Ascending aorta (tissue), 2 donors: ENCODE measurements at regions not wholly inside any gene's neighbourhood (a gene's known extent, or its start where the extent isn't known, plus 50 kb on each side); places are given as distances from the start of the nearest gene placed in this dataset.

ENCODE experiments used
- DNase-seq, 2 donors: peaks; one replicate each; pipeline ENCODE4 v3.0.0-alpha.2; 2019; ENCODE audit warnings: low spot score in 2 of 2
- H3K27ac ChIP-seq, 2 donors: fragments of 200-600 bp; sonication (generic); one replicate each; pipeline ENCODE4 v1.5.1; 2016 to 2017; ENCODE audit warnings: mild to moderate bottlenecking in 1 of 2
- H3K27me3 ChIP-seq: fragments of 200-600 bp; sonication (generic); one replicate; pipeline ENCODE4 v1.5.1; 2017
- H3K36me3 ChIP-seq, 2 donors: fragments of 200-600 bp; sonication (generic); one replicate each; pipeline ENCODE4 v1.5.1; 2016
- H3K4me1 ChIP-seq, 2 donors: fragments of 200-600 bp; sonication (generic); one replicate each; pipeline ENCODE4 v1.5.1; 2016 to 2017; ENCODE audit warnings: mild to moderate bottlenecking in 1 of 2
- H3K4me3 ChIP-seq, 2 donors: fragments of 200-600 bp; sonication (generic); one replicate each; pipeline ENCODE4 v1.5.1; 2016 to 2017; ENCODE audit warnings: mild to moderate bottlenecking in 1 of 2
- H3K9me3 ChIP-seq, 2 donors: fragments of 200-600 bp; sonication (generic); one replicate each; pipeline ENCODE4 v1.5.1; 2016
- intact Hi-C: fragments of 100-400 bp; cut with DNase I; formaldehyde crosslinking; loops from one replicate; pipeline ENCODE4 v1.15.1; 2023
- TF ChIP-seq, protein P1 (sequence below), 3 experiments: fragments of 200-600 bp in 2 of 3; fragments of 450-650 bp in 1 of 3; sonication (generic) in 2 of 3; IDR thresholded peaks; one replicate each; pipeline ENCODE4 v1.5.1; 2016 to 2019; ENCODE audit warnings: antibody characterized with exemption in 3 of 3, mild to moderate bottlenecking in 1 of 3, moderate library complexity in 1 of 3

- Histone ChIP-seq H3K4me1 (no peaks in the 10 kb centered on the region), H3K27ac (no peak overlapping the region), H3K9me3 (no peaks in the 10 kb centered on the region), H3K4me3 (no peak overlapping the region), H3K27me3 (no peaks in the 10 kb centered on the region), H3K36me3 (no peaks in the 10 kb centered on the region)
- intact Hi-C loops = no loop called here
- TF ChIP-seq, protein P1, sequence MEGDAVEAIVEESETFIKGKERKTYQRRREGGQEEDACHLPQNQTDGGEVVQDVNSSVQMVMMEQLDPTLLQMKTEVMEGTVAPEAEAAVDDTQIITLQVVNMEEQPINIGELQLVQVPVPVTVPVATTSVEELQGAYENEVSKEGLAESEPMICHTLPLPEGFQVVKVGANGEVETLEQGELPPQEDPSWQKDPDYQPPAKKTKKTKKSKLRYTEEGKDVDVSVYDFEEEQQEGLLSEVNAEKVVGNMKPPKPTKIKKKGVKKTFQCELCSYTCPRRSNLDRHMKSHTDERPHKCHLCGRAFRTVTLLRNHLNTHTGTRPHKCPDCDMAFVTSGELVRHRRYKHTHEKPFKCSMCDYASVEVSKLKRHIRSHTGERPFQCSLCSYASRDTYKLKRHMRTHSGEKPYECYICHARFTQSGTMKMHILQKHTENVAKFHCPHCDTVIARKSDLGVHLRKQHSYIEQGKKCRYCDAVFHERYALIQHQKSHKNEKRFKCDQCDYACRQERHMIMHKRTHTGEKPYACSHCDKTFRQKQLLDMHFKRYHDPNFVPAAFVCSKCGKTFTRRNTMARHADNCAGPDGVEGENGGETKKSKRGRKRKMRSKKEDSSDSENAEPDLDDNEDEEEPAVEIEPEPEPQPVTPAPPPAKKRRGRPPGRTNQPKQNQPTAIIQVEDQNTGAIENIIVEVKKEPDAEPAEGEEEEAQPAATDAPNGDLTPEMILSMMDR (IDR thresholded peaks at IDR 0.05) = no peak
- no peak for DNase-seq
Observed at GRCh38 chr15:57835119-57835518, 128.6 kb downstream of the POLR2M start.

DNA sequence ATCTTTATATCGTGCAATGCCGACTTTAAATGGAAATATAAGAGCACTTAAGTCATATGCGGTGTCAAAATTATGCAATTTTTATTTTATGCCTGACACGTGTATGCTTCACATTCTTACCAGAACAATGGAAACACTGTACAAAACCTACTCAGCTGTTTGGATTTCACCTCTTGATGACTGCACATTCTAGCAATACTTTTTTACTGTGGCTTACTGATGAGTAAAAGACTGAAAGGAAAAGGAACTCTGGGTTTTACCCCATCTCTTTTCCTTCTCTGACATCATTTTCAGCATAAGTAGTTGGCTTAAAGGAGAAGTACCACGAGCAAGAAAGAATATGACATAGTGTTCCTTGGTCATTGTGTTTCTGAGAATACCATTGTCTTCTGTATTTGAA, 142.8 kb downstream of the POLR2M start:
- intact Hi-C loops = no loop called here
- H3K4me3 ChIP-seq = no peak overlapping the region
- H3K27ac ChIP-seq = no peak overlapping the region
- H3K4me1 ChIP-seq = peaks cover 0 to 3% of the 10 kb centered on the region in 2 donors
- no peaks in the 10 kb centered on the region for H3K27me3 ChIP-seq
- no peaks in the 10 kb centered on the region for H3K36me3 ChIP-seq
- H3K9me3 ChIP-seq = no peaks in the 10 kb centered on the region
- DNase-seq = no peak
- TF ChIP-seq, protein P1 (IDR thresholded peaks at IDR 0.05) = no peak

- intact Hi-C loops = no loop called here
- no peak for DNase-seq
- H3K9me3 ChIP-seq = no peaks in the 10 kb centered on the region
- TF ChIP-seq, protein P1 (IDR thresholded peaks at IDR 0.05) = no peak
- no peak overlapping the region for H3K4me3 ChIP-seq
- no peaks in the 10 kb centered on the region for H3K36me3 ChIP-seq
- H3K4me1 ChIP-seq = peaks cover 0 to 3% of the 10 kb centered on the region in 2 donors
- H3K27ac ChIP-seq = no peak overlapping the region
- H3K27me3 ChIP-seq = no peaks in the 10 kb centered on the region
Observed at GRCh38 chr15:57854531-57854930, 148.0 kb downstream of the POLR2M start.

DNA sequence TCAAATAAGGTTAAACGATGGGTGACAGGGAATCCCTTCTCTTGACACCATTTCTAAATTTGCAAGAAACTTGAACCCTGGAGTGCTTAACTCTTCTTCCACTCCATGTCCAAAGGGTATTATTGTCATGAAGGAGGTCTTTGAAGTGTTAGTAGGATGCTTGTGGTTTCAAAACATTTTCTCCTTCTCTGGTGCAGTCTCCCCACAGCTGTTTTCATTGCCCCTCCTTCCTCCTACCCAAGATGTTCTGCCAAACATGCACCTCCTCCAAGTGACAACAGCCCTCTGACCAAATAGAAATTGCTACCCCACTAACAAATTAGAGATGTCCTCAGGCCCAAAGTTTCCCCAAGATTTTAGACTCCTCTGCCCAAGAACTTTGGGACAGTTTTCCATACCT, 151.4 kb downstream of the POLR2M start:
- Histone ChIP-seq H3K27ac (no peak overlapping the region), H3K4me1 (no peaks in the 10 kb centered on the region), H3K9me3 (no peaks in the 10 kb centered on the region), H3K36me3 (no peaks in the 10 kb centered on the region), H3K4me3 (no peak overlapping the region), H3K27me3 (no peaks in the 10 kb centered on the region)
- intact Hi-C loops = no loop called here
- TF ChIP-seq, protein P1 (IDR thresholded peaks at IDR 0.05) = no peak
- DNase-seq = no peak

- no peaks in the 10 kb centered on the region for H3K27me3 ChIP-seq
- no peaks in the 10 kb centered on the region for H3K4me1 ChIP-seq
- DNase-seq = no peak
- TF ChIP-seq, protein P1 (IDR thresholded peaks at IDR 0.05) = no peak
- intact Hi-C loops = no loop called here
- no peak overlapping the region for H3K4me3 ChIP-seq
- H3K36me3 ChIP-seq = no peaks in the 10 kb centered on the region
- no peaks in the 10 kb centered on the region for H3K9me3 ChIP-seq
- no peak overlapping the region for H3K27ac ChIP-seq
Observed at GRCh38 chr15:57859130-57859685, 152.7 kb downstream of the POLR2M start.
